Testis (tissue), 2 donors: ENCODE measurements at regions not wholly inside any gene's neighbourhood (a gene's known extent, or its start where the extent isn't known, plus 50 kb on each side); places are given as distances from the start of the nearest gene placed in this dataset.

Source experiments
- CTCF ChIP-seq, 3 experiments: fragments of 450-650 bp in 2 of 3; fragments of 200-600 bp in 1 of 3; sonication (generic) in 1 of 3; IDR thresholded peaks; one replicate each; pipeline ENCODE4 v1.5.1; 2016 to 2019; ENCODE audit warnings: antibody characterized with exemption in 3 of 3, mild to moderate bottlenecking in 2 of 3, moderate library complexity in 1 of 3
- POLR2A ChIP-seq: fragments of 450-650 bp; IDR thresholded peaks from one replicate; pipeline ENCODE4 v1.6.1; 2017; ENCODE audit warnings: antibody characterized with exemption, mild to moderate bottlenecking, moderate library complexity

DNA sequence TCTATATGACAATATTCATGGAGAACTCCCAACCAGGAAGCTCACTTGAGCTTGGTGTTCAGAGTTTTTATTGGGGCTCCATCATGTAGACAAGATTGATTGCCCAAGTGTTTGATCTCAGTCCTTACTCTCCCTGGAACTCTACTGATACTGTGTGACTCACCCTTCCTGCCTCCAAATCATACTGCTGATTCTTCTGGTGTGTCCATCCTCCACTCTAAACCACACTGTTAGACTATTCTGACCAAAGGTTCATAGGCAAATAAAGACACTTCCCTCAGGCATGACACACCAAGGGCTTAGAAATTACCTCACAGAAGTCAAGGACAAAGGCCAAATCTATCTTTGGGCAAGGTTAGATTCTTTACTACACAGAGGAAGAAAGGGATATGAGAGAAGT is 107.9 kb upstream of the CDH20 start:
- no peak for TF ChIP-seq CTCF (IDR thresholded peaks at IDR 0.05)
- TF ChIP-seq POLR2A: no peak
